ENCODE measurements at regions not wholly inside any gene's neighbourhood (a gene's known extent, or its start where the extent isn't known, plus 50 kb on each side); places are given as distances from the start of the nearest gene placed in this dataset.

DNA sequence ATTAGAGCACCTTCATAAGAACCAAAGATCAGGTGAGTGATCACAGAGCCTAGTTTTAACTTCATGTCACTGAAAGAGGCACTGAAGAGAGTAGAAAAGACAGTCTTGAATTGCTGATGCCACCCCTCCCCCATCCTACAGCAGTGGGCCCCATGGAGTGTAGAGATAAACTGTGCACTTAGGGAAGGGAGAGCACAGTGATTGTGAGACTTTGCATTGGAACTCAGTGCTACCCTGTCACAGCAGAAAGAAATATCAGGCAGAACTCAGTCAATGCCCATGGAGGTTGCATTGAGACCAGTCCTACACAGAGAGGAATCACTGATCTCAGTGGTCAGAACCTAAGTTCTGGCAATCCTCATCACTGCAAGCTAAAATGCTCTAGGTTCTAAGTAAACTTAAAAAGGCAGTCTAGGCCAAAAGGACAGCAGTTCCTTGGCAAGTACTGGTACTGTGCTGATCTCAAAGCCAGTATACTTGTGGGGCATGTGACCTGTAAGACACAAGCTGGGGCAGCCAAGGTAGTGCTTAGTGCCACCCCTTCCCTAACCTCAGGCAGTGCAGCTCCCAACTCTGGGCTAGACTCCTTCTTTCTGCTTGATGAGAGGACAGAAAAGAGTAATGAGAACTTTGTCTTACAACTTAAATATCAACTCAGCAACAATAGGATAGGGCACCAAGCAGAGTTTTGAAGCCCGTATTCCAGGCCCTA lies 94.1 kb downstream of the FSCB start:
- H3K4me3 ChIP-seq, result no peak overlapping the region
- TF ChIP-seq ZNF114 (CRISPR knock-in tag; IDR thresholded peaks at IDR 0.05), result no peak
- TF ChIP-seq EZH2phosphoT487 (IDR thresholded peaks at IDR 0.05; ENCODE audit: unreplicated experiment), result no peak
- no peak for TF ChIP-seq STAT1 (IDR thresholded peaks at IDR 0.05; ENCODE audit: unreplicated experiment)
- no peak for TF ChIP-seq EZH2 (IDR thresholded peaks at IDR 0.05; ENCODE audit: low read depth, unreplicated experiment)
- TF ChIP-seq, protein P1, sequence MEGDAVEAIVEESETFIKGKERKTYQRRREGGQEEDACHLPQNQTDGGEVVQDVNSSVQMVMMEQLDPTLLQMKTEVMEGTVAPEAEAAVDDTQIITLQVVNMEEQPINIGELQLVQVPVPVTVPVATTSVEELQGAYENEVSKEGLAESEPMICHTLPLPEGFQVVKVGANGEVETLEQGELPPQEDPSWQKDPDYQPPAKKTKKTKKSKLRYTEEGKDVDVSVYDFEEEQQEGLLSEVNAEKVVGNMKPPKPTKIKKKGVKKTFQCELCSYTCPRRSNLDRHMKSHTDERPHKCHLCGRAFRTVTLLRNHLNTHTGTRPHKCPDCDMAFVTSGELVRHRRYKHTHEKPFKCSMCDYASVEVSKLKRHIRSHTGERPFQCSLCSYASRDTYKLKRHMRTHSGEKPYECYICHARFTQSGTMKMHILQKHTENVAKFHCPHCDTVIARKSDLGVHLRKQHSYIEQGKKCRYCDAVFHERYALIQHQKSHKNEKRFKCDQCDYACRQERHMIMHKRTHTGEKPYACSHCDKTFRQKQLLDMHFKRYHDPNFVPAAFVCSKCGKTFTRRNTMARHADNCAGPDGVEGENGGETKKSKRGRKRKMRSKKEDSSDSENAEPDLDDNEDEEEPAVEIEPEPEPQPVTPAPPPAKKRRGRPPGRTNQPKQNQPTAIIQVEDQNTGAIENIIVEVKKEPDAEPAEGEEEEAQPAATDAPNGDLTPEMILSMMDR (conservative IDR thresholded peaks at IDR 0.05; ENCODE audit: low read depth in 2 of 2), result no peak
- TF ChIP-seq, protein P2, sequence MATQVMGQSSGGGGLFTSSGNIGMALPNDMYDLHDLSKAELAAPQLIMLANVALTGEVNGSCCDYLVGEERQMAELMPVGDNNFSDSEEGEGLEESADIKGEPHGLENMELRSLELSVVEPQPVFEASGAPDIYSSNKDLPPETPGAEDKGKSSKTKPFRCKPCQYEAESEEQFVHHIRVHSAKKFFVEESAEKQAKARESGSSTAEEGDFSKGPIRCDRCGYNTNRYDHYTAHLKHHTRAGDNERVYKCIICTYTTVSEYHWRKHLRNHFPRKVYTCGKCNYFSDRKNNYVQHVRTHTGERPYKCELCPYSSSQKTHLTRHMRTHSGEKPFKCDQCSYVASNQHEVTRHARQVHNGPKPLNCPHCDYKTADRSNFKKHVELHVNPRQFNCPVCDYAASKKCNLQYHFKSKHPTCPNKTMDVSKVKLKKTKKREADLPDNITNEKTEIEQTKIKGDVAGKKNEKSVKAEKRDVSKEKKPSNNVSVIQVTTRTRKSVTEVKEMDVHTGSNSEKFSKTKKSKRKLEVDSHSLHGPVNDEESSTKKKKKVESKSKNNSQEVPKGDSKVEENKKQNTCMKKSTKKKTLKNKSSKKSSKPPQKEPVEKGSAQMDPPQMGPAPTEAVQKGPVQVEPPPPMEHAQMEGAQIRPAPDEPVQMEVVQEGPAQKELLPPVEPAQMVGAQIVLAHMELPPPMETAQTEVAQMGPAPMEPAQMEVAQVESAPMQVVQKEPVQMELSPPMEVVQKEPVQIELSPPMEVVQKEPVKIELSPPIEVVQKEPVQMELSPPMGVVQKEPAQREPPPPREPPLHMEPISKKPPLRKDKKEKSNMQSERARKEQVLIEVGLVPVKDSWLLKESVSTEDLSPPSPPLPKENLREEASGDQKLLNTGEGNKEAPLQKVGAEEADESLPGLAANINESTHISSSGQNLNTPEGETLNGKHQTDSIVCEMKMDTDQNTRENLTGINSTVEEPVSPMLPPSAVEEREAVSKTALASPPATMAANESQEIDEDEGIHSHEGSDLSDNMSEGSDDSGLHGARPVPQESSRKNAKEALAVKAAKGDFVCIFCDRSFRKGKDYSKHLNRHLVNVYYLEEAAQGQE (IDR thresholded peaks at IDR 0.05; ENCODE audit: unreplicated experiment), result no peak
- TF ChIP-seq, protein P3, sequence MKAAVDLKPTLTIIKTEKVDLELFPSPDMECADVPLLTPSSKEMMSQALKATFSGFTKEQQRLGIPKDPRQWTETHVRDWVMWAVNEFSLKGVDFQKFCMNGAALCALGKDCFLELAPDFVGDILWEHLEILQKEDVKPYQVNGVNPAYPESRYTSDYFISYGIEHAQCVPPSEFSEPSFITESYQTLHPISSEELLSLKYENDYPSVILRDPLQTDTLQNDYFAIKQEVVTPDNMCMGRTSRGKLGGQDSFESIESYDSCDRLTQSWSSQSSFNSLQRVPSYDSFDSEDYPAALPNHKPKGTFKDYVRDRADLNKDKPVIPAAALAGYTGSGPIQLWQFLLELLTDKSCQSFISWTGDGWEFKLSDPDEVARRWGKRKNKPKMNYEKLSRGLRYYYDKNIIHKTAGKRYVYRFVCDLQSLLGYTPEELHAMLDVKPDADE (IDR thresholded peaks at IDR 0.05), result no peak
- TF ChIP-seq POLR2AphosphoS5 (IDR thresholded peaks at IDR 0.05; ENCODE audit: low read depth), result no peak
- TF ChIP-seq, protein P4, sequence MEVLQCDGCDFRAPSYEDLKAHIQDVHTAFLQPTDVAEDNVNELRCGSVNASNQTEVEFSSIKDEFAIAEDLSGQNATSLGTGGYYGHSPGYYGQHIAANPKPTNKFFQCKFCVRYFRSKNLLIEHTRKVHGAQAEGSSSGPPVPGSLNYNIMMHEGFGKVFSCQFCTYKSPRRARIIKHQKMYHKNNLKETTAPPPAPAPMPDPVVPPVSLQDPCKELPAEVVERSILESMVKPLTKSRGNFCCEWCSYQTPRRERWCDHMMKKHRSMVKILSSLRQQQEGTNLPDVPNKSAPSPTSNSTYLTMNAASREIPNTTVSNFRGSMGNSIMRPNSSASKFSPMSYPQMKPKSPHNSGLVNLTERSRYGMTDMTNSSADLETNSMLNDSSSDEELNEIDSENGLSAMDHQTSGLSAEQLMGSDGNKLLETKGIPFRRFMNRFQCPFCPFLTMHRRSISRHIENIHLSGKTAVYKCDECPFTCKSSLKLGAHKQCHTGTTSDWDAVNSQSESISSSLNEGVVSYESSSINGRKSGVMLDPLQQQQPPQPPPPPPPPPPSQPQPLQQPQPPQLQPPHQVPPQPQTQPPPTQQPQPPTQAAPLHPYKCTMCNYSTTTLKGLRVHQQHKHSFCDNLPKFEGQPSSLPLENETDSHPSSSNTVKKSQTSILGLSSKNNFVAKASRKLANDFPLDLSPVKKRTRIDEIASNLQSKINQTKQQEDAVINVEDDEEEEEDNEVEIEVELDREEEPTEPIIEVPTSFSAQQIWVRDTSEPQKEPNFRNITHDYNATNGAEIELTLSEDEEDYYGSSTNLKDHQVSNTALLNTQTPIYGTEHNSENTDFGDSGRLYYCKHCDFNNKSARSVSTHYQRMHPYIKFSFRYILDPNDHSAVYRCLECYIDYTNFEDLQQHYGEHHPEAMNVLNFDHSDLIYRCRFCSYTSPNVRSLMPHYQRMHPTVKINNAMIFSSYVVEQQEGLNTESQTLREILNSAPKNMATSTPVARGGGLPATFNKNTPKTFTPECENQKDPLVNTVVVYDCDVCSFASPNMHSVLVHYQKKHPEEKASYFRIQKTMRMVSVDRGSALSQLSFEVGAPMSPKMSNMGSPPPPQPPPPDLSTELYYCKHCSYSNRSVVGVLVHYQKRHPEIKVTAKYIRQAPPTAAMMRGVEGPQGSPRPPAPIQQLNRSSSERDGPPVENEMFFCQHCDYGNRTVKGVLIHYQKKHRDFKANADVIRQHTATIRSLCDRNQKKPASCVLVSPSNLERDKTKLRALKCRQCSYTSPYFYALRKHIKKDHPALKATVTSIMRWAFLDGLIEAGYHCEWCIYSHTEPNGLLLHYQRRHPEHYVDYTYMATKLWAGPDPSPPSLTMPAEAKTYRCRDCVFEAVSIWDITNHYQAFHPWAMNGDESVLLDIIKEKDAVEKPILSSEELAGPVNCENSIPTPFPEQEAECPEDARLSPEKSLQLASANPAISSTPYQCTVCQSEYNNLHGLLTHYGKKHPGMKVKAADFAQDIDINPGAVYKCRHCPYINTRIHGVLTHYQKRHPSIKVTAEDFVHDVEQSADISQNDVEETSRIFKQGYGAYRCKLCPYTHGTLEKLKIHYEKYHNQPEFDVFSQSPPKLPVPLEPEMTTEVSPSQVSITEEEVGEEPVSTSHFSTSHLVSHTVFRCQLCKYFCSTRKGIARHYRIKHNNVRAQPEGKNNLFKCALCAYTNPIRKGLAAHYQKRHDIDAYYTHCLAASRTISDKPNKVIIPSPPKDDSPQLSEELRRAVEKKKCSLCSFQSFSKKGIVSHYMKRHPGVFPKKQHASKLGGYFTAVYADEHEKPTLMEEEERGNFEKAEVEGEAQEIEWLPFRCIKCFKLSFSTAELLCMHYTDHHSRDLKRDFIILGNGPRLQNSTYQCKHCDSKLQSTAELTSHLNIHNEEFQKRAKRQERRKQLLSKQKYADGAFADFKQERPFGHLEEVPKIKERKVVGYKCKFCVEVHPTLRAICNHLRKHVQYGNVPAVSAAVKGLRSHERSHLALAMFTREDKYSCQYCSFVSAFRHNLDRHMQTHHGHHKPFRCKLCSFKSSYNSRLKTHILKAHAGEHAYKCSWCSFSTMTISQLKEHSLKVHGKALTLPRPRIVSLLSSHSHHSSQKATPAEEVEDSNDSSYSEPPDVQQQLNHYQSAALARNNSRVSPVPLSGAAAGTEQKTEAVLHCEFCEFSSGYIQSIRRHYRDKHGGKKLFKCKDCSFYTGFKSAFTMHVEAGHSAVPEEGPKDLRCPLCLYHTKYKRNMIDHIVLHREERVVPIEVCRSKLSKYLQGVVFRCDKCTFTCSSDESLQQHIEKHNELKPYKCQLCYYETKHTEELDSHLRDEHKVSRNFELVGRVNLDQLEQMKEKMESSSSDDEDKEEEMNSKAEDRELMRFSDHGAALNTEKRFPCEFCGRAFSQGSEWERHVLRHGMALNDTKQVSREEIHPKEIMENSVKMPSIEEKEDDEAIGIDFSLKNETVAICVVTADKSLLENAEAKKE (CRISPR knock-in tag; IDR thresholded peaks at IDR 0.05), result no peak
- TF ChIP-seq NANOG (IDR thresholded peaks at IDR 0.05; ENCODE audit: borderline replicate concordance), result no peak
- no peak for TF ChIP-seq JUNB (IDR thresholded peaks at IDR 0.05; ENCODE audit: unreplicated experiment)
- TF ChIP-seq CREB1 (CRISPR knock-in tag; IDR thresholded peaks at IDR 0.05; ENCODE audit: low read depth), result no peak
- no peak for TF ChIP-seq ZNF331 (CRISPR knock-in tag; IDR thresholded peaks at IDR 0.05; ENCODE audit: low read depth)
- peak overlapping the region; percentile 19; the same call in 1 of the 2 replicates for H3K4me2 ChIP-seq
- H2AFZ ChIP-seq, result peak overlapping the region; percentile 93
- no peak overlapping the region for H3K27ac ChIP-seq (ENCODE audit: low read depth)
- Mint-ChIP-seq H3K9me3 (peaks cover 22% of the 10 kb centered on the region), H3K27me3 (ENCODE audit: insufficient read depth, low read depth, poor library complexity) (no peaks in the 10 kb centered on the region), H3K4me3 (no peak overlapping the region), H3K36me3 (ENCODE audit: low read depth) (peaks cover 7% of the 10 kb centered on the region; the same call in 2 of the 3 replicates), H3K4me1 (peaks cover 5% of the 10 kb centered on the region; the same call in 2 of the 3 replicates), H3K27ac (no peak overlapping the region; the same call in 1 of the 2 replicates)
- H3K27me3 ChIP-seq (ENCODE audit: insufficient read depth), result no peaks in the 10 kb centered on the region
- no peaks in the 10 kb centered on the region for H3K79me2 ChIP-seq (replicated peaks; ENCODE audit: insufficient read depth)
- ATAC-seq (peak; percentile 82), DNase-seq (ENCODE audit: low spot score) (peak; percentile 12)
- no peaks in the 10 kb centered on the region for H3K36me3 ChIP-seq (ENCODE audit: insufficient read depth)
- H3K9me2 ChIP-seq (ENCODE audit: insufficient read depth), result no peaks in the 10 kb centered on the region
- peaks cover 5% of the 10 kb centered on the region for H3K4me1 ChIP-seq (ENCODE audit: insufficient read depth)
- no peaks in the 10 kb centered on the region for H4K20me1 ChIP-seq (replicated peaks; ENCODE audit: insufficient read depth)
- no peaks in the 10 kb centered on the region for H3F3A ChIP-seq (replicated peaks; ENCODE audit: low read depth)

Data from GM23338 (cell line).